ENCODE measurements at regions not wholly inside any gene's neighbourhood (a gene's known extent, or its start where the extent isn't known, plus 50 kb on each side); places are given as distances from the start of the nearest gene placed in this dataset.
"Not testable (repeated sequence)": the region's sequence is repeated elsewhere in the genome, so short reads cannot be mapped to it uniquely, and the experiment has no call there.

- DNase-seq: no peak
Measured at GRCh38 chr3:182294256-182294655, 499.0 kb upstream of the ATP11B start.

DNA sequence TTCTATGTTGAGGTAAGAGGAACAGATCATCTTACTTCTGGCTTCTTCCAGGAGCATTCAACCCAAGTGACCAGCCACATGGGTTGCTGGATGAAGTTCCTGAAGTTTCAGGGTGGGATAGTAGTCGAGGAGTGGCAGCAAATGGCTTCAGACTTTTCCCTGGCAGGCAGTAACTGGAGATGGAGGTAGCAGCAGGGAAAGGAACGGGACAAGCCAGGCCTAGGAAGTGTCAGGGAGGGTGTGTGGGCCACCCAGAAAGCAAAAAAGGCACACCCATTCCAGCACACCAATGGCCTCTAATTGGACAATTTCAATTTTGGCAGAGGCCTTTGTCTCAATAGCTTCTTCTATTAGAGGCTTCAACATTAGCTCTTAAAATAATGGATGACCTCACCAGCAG, 498.6 kb upstream of the ATP11B start:
- DNase-seq: no peak

DNA sequence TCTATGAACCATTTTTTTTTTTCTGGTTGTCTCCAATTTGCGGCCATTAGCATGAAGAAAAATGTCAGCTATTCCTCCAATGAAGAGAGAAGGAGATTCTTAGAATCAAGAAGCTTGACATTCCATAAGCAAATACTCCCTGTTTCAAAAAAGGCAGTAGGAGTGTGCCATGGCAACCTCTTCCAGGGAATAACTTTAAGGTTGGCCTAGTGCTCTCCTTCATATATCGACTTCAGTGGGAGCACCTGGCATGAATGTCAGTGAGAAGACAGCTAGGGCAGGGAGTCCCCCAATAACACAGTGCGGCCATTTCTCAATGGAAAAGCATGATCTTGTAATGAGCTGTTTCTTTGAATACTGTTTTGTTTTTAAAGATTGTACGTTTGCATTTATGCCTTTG, 493.0 kb upstream of the ATP11B start:
- no peak for DNase-seq

- DNase-seq: no peak
Measured at GRCh38 chr3:182303169-182303568, 490.1 kb upstream of the ATP11B start.

DNA sequence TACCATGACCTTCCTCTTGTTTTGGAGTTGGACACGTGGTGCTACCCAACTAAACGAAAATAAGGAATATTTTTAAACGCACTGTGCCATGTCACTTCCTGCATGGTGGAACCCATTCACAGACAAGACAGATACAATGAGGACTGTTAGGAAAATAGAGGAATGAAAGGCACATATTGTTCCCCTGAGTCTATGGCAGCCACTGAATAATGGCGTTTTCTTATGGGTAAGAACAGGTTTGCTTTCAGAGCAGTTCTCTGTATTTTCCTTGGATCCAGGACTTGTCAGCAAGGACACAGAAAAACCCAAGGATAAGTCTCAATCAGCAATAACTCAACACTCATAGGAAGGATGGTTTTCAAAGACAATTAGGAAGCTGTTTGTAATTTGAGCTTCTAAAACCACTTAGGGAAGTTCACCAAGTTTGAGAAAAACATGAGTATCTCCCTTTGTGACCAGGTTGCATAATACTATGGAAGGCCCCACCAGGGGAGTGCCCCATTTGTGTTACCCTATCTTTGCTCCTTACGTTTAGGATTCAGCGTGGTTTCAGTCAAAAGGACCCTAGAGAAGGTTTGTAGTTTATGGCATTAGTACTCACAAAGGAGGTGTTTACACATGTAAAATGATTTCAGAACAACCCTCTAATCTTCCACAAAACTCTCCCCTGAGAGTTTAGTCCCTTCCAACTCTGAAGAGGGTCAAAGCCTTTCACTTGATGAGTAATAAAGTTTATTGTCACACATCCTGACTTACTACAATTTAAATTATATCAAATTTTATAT, 487.2 kb upstream of the ATP11B start:
- no peak for DNase-seq

DNA sequence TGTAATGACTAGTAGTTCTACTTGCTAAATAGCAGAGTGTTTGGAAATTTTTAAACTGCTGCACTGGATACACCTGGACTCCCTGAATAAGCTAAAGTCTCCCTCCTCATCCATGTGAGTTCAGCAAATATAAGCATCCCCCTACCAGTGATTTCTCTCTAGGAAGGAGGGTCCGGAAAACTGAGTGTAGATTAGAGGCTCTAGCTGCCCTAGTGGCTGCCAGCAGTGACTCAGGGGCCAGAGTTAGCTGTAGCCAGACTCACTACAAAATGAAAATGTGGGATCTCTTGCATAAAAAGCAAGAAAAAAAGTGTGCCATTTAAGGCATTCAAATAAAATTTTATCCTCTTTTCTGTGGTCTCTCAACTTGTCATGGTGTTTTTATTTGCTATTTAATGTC, 485.0 kb upstream of the ATP11B start:
- DNase-seq: no peak

GRCh38 chr3:182309120-182309519, 484.2 kb upstream of the ATP11B start:
- no peak for DNase-seq

GRCh38 chr3:182315313-182315712, 478.0 kb upstream of the ATP11B start:
- no peak for DNase-seq

DNA sequence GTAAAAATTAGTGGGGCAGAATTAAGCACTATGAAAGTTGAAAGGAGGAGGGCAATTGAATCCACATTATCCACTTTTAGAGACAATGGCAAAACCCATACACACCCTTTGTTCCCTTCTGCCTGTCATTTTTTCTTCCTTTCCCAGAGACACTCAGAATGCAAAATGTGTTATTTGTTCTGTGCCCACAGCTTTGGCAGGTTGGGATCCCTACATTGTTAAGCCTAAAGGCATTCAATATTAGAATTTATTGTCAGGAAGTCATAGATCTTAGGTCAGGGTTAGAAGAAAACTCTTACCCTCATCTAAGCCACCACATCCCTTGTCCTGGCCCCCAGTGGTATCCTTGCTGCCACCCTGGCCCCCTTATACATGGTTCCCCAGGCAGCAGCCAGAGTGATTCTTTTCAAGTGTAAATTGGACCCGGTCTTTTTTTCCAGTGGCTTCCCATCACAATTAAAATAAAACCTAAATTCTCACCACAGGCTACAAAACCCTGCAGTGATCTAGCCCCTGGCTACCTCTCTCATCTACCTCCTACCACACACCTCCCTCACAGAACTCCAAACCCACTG, 470.1 kb upstream of the ATP11B start:
- no peak for DNase-seq

DNA sequence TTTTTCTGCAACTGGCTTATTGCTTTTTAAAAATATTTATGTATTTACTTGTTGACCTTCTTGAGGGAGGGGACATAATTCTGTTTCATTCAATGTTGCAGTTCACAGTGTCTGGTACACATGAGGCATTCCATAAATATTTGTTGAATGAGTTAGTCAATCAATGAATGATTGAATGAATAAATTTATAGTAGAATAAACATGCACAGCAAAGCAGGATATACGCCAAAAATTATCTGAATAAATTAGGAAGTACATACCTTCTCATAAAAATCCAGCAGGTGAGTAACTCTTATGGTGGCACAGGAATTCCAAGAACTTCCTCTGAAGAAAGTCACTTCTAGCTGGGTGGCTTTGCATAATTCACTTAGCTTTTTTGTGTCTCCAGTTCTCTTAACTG, 469.4 kb upstream of the ATP11B start:
- DNase-seq: no peak

DNA sequence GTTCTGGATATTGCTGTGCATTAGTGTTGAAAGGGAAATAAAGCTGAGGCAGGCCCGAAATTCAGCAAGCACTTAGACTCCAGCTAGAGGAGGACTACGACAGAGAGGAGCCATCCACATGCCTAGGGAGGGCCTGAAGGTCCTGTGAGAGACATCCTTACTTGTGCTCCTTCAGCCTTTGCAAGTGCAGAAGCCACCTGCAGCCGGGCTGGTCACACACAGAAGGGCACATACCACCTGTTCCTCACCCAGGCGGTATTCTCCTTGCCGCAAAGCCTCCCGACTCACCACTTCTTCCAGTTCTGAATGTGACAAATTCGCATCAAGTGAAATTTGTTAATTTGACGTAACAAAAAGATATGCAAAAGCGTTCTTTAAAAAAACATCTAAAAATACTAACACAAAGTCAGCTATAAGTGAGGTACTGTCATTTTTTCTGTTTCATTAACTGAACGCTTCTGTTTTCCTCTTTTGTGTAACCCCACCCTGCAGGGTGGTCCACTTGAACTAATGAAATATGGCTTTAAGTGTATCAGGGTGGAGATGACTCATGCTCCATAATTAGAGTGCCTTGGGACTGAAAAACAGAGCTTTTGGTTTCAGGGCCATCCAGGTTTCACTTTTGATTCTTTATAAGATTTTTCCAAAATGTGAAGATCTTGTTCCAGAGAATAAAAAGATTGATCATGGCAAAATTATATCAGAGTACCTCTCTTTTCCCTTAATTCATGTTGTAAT, 467.9 kb upstream of the ATP11B start:
- no peak for DNase-seq

- DNase-seq: no peak
Measured at GRCh38 chr3:182327196-182327681, 466.1 kb upstream of the ATP11B start.

DNA sequence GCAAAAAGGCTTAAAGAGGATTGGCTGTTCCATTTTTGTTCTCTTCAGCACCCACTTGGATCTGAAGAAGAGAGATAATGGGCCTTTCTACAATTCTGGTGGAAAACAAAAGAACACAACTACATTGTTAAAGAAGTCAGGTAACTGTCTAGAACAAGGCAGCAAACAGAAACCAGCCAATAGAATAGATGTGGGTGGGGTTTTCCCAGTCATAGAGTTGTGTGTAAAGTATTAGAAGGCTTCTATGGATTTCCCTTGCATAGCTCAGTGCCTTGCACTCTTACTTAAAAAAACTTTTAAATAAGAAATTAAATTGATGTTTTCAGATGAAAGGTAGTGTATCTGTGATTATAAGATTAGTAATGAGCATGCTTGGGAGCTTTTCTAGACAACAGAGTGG, 462.7 kb upstream of the ATP11B start:
- no peak for DNase-seq

DNA sequence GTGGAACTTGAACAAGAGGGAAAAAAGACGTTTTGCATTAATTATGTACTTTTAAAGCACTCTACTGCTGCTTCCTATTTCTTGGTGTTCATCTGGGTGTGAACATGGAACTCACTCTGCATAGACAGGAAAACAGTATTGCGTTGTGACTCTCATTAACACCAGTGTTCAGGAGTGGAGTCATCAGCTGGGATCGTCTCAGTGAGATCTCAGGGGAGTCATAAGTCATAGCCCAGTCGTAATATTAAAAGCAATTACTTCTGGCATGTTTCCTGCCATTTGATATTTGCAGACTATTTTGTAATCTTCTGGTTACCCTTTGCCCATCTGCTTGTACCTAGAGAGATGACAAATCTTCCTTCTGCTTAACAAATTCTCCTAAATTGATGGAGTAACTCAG, 462.0 kb upstream of the ATP11B start:
- DNase-seq: no peak

DNA sequence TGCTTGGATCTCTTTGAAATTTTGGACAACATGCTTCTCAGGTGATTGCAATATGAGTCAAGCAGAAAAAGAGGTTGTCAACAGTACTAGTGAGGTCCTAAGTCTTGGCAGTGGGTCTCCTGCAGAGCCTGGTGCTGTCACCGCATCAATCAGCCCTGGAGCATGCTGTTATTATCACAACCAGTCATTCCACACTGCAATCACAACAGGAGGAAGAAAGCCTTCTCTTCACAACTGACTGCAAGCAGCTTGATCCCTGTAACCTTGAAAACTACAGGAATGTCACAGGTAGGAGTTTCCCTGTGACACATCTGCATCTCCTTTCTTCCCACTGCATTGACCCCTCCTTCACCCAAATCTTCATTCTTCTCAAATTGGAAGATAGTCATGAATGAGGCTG, 451.1 kb upstream of the ATP11B start:
- no peak for DNase-seq

- DNase-seq: not testable (repeated sequence)
Measured at GRCh38 chr3:182344026-182344425, 449.3 kb upstream of the ATP11B start.

- no peak for DNase-seq
Measured at GRCh38 chr3:182349051-182349450, 444.3 kb upstream of the ATP11B start.

DNA sequence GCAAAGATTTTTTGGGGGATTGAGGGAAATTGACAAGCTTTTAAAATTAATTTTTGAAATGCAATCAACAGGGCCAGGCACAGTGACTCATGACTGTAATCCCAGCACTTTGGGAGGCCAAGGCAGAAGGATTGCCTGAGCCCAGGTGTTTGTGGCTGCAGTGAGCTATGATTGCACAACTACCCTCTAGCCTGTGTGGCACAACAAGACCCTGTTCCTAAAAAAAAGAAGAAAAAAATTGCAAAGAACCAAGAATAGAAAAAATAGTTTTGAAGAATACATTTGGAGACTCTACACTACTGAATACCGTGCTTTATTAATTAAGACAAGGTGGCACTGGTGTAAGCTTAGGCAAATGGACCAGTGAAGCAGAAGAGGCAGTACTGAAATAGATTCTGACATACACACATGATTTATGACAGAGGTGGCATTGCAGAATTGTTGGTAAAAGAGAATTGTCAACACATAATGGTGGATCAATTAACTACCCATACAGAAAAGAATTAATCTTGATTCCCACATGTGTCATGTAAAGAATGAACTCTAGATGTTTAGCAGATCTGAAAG, 443.3 kb upstream of the ATP11B start:
- DNase-seq: no peak

DNA sequence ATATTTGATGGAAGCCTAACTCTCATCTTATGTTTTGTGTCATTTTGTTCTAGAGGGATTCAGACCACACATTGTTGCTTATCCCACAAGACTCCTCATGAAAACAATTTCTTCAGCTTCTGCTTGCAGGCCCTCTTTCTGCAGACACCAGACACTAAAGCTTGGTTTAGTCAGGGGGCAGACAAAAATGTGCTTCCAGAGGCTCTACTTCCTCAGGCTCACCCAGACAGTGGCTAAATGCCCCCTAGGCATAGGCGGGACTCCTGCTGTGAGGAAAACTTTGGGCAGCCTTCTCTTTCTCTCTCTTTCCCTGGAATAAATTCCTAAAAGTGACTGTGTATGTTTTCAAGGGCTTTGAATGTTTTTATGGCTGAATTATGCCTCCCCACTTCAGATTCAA, 435.4 kb upstream of the ATP11B start:
- DNase-seq: no peak

GRCh38 chr3:182364323-182364722, 429.0 kb upstream of the ATP11B start:
- DNase-seq: no peak

GRCh38 chr3:182364723-182365650, 428.3 kb upstream of the ATP11B start:
- DNase-seq: no peak

- DNase-seq: no peak
Measured at GRCh38 chr3:182366746-182367145, 426.6 kb upstream of the ATP11B start.

- no peak for DNase-seq
Measured at GRCh38 chr3:182369861-182370260, 423.4 kb upstream of the ATP11B start.

Data from KG1 (cell line).